PC-9 (cell line): ENCODE measurements at regions not wholly inside any gene's neighbourhood (a gene's known extent, or its start where the extent isn't known, plus 50 kb on each side); places are given as distances from the start of the nearest gene placed in this dataset.

Experiments used
- BruUV-seq: library from RNA; stranded (reverse); fragments of 400-500 nt; replicated peaks from 2 replicates; lab custom pipeline; 2021; lab: Mats Ljungman, UMichigan
- CTCF ChIA-PET: fragments of 300-600 bp; sonication (Branson Sonifier 250); formaldehyde crosslinking; loops from one replicate; lab custom pipeline; 2022; ENCODE audit warnings: antibody characterized with exemption; lab: Charles Lee
- POLR2A ChIA-PET: fragments of 300-600 bp; sonication (Branson Sonifier 250); formaldehyde crosslinking; loops from one replicate; lab custom pipeline; 2022; ENCODE audit warnings: antibody characterized with exemption; ENCODE audit not compliant: unreplicated experiment; lab: Charles Lee
- DNase-seq, 2 experiments: peaks; one replicate each; pipeline versions ENCODE4 v3.0.0 to v3.0.0-alpha.2; 2015 to 2022; ENCODE audit warnings: mixed read lengths in 1 of 2
- H2AFZ ChIP-seq: fragments of 200-600 bp; sonication (generic); 2 replicates; pipeline ENCODE4 v1.8.1; 2017; ENCODE audit warnings: antibody characterized with exemption
- H3F3A ChIP-seq: fragments of 200-600 bp; sonication (generic); 2 replicates; pipeline ENCODE4 v1.8.1; 2017; ENCODE audit warnings: antibody characterized with exemption, mild to moderate bottlenecking, low read depth; ENCODE audit not compliant: insufficient read depth
- H3K27ac ChIP-seq: fragments of 200-600 bp; sonication (generic); 2 replicates; pipeline ENCODE4 v1.6.1; 2016; ENCODE audit warnings: mixed run types
- H3K27me3 ChIP-seq: fragments of 200-600 bp; sonication (generic); 2 replicates; pipeline ENCODE4 v1.6.1; 2016; ENCODE audit warnings: low read depth, mixed run types; ENCODE audit not compliant: insufficient read depth
- H3K36me3 ChIP-seq: fragments of 200-600 bp; sonication (generic); 2 replicates; pipeline ENCODE4 v1.6.1; 2016; ENCODE audit warnings: low read depth, mixed run types
- H3K4me1 ChIP-seq: fragments of 200-600 bp; sonication (generic); replicated peaks from 2 replicates; pipeline ENCODE4 v1.6.1; 2016; ENCODE audit warnings: mixed run types; ENCODE audit not compliant: insufficient read depth
- H3K4me2 ChIP-seq: fragments of 200-600 bp; sonication (generic); 2 replicates; pipeline ENCODE4 v1.6.1; 2017; ENCODE audit warnings: mixed run types
- H3K4me3 ChIP-seq: fragments of 200-600 bp; sonication (generic); 2 replicates; pipeline ENCODE4 v1.6.1; 2016; ENCODE audit warnings: mixed run types
- H3K79me2 ChIP-seq: fragments of 200-600 bp; sonication (generic); 2 replicates; pipeline ENCODE4 v1.6.1; 2017; ENCODE audit warnings: low read depth, mixed run types
- H3K9me2 ChIP-seq: fragments of 200-600 bp; sonication (generic); 2 replicates; pipeline ENCODE4 v1.8.1; 2017; ENCODE audit warnings: mild to moderate bottlenecking; ENCODE audit not compliant: insufficient read depth
- H3K9me3 ChIP-seq: fragments of 200-600 bp; sonication (generic); 2 replicates; pipeline ENCODE4 v1.8.1; 2016; ENCODE audit warnings: low read depth; ENCODE audit not compliant: insufficient read depth
- H4K20me1 ChIP-seq: fragments of 200-600 bp; sonication (generic); 2 replicates; pipeline ENCODE4 v1.8.1; 2017; ENCODE audit not compliant: insufficient read depth
- EZH2 ChIP-seq: fragments of 200-600 bp; sonication (generic); IDR thresholded peaks from 2 replicates; pipeline ENCODE4 v1.8.0; 2017; ENCODE audit warnings: antibody characterized with exemption, low read depth
- intact Hi-C: fragments of 100-400 bp; cut with micrococcal nuclease; formaldehyde crosslinking; loops from one replicate; pipeline ENCODE4 v1.10.0; 2022; ENCODE audit not compliant: unreplicated experiment
- TF ChIP-seq, protein P1 (sequence below): fragments of 200-600 bp; sonication (generic); conservative IDR thresholded peaks from 2 replicates; pipeline ENCODE4 v1.6.1; 2017; ENCODE audit warnings: mixed run types, antibody characterized with exemption, mild to moderate bottlenecking, moderate library complexity

GRCh38 chr10:57961487-57961886 is 306.2 kb downstream of the IPMK start:
- H3K27me3 ChIP-seq: no peaks in the 10 kb centered on the region
- H3K79me2 ChIP-seq: no peaks in the 10 kb centered on the region
- no peaks in the 10 kb centered on the region for H4K20me1 ChIP-seq
- H3K9me2 ChIP-seq: no peaks in the 10 kb centered on the region
- CTCF ChIA-PET: no interaction called here
- no peaks in the 10 kb centered on the region for H3K9me3 ChIP-seq
- intact Hi-C loops: no loop called here
- H3K4me2 ChIP-seq: no peak overlapping the region
- TF ChIP-seq, protein P1, sequence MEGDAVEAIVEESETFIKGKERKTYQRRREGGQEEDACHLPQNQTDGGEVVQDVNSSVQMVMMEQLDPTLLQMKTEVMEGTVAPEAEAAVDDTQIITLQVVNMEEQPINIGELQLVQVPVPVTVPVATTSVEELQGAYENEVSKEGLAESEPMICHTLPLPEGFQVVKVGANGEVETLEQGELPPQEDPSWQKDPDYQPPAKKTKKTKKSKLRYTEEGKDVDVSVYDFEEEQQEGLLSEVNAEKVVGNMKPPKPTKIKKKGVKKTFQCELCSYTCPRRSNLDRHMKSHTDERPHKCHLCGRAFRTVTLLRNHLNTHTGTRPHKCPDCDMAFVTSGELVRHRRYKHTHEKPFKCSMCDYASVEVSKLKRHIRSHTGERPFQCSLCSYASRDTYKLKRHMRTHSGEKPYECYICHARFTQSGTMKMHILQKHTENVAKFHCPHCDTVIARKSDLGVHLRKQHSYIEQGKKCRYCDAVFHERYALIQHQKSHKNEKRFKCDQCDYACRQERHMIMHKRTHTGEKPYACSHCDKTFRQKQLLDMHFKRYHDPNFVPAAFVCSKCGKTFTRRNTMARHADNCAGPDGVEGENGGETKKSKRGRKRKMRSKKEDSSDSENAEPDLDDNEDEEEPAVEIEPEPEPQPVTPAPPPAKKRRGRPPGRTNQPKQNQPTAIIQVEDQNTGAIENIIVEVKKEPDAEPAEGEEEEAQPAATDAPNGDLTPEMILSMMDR: no peak
- TF ChIP-seq EZH2: no peak
- no TSS peak for BruUV-seq
- no peak overlapping the region for H3K27ac ChIP-seq
- no peaks in the 10 kb centered on the region for H3K36me3 ChIP-seq
- POLR2A ChIA-PET: no interaction called here
- no peak overlapping the region for H3K4me3 ChIP-seq
- no peaks in the 10 kb centered on the region for H3F3A ChIP-seq
- H3K4me1 ChIP-seq: no peaks in the 10 kb centered on the region
- DNase-seq: no peak
- H2AFZ ChIP-seq: no peak overlapping the region

GRCh38 chr10:57960406-57960805 is 307.3 kb downstream of the IPMK start:
- ChIA-PET CTCF (no interaction called here), POLR2A (no interaction called here)
- H3K4me1 ChIP-seq: no peaks in the 10 kb centered on the region
- no peaks in the 10 kb centered on the region for H4K20me1 ChIP-seq
- TF ChIP-seq EZH2: no peak
- TF ChIP-seq, protein P1: no peak
- H3K79me2 ChIP-seq: no peaks in the 10 kb centered on the region
- no peaks in the 10 kb centered on the region for H3K9me3 ChIP-seq
- H3K27ac ChIP-seq: no peak overlapping the region
- no TSS peak for BruUV-seq
- no peaks in the 10 kb centered on the region for H3K36me3 ChIP-seq
- H3K9me2 ChIP-seq: no peaks in the 10 kb centered on the region
- intact Hi-C loops: no loop called here
- H3K4me2 ChIP-seq: no peak overlapping the region
- no peaks in the 10 kb centered on the region for H3K27me3 ChIP-seq
- DNase-seq: no peak
- 0 out of 2 replicates have a peak overlapping the region, but pooled peaks have one; percentile 0 for H2AFZ ChIP-seq
- H3K4me3 ChIP-seq: no peak overlapping the region
- no peaks in the 10 kb centered on the region for H3F3A ChIP-seq

DNA sequence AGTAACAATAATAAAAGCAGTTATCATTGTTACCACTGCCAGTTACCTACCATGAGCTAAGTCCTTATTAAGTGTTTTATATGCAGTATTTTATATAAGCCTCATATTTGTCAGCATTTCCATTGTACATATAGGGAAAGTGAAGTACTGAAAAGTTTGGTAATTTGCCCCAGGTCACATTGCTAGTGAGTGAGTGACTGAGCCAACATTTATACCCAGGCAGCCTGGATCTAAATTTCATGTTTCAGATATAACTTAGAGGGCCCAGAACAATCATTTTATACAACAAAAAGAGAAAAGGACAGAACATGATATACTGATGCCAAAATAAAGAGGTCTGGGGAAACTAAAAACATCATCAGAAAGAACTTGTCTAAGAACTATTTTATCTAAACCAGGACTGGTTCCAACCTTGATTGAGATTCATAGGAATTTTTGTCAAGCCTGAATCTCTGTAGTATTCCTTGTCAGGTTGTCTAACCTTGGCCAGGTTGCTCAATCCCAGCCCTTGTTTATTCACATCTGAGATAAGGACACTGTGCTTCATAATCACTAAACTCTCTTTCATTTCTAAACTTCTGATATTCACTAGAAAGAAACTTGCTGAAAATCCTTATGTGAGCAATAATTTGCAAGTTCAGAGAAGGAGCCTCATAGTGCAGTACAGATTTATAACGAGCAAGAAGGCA is 308.2 kb downstream of the IPMK start:
- no TSS peak for BruUV-seq
- Histone ChIP-seq H4K20me1 (no peaks in the 10 kb centered on the region), H3K27ac (no peak overlapping the region), H3K4me1 (no peaks in the 10 kb centered on the region), H3K4me3 (no peak overlapping the region), H3K4me2 (no peak overlapping the region), H2AFZ (no peak overlapping the region), H3K79me2 (no peaks in the 10 kb centered on the region), H3F3A (no peaks in the 10 kb centered on the region), H3K9me2 (no peaks in the 10 kb centered on the region), H3K9me3 (no peaks in the 10 kb centered on the region), H3K27me3 (no peaks in the 10 kb centered on the region), H3K36me3 (no peaks in the 10 kb centered on the region)
- POLR2A ChIA-PET: no interaction called here
- TF ChIP-seq EZH2: no peak
- TF ChIP-seq, protein P1: no peak
- no peak for DNase-seq
- CTCF ChIA-PET: interaction anchor here (0.6 kb wide), 1 partner anchor 434 kb away, joined by 9 read pairs; no protein-coding TSS in a partner anchor
- intact Hi-C loops: no loop called here
